ENCODE measurements at regions not wholly inside any gene's neighbourhood (a gene's known extent, or its start where the extent isn't known, plus 50 kb on each side); places are given as distances from the start of the nearest gene placed in this dataset.
"Not testable (repeated sequence)": the region's sequence is repeated elsewhere in the genome, so short reads cannot be mapped to it uniquely, and the experiment has no call there.

- peak in 1 of 2 experiments; percentile 6 for DNase-seq (ENCODE audit: low read depth in 1 of 2, low spot score in 1 of 2)
- in situ Hi-C loops (cut with HindIII; ENCODE audit: low pct_unique_long_range_greater_than_20kb, low sequenced_read_pairs), result not testable (repeated sequence)
Observed at GRCh38 chr4:49510238-49510637, 524.2 kb downstream of the CWH43 start.

GRCh38 chr4:49511353-49511752 is 525.3 kb downstream of the CWH43 start:
- in situ Hi-C loops (cut with HindIII; ENCODE audit: low pct_unique_long_range_greater_than_20kb, low sequenced_read_pairs), result not testable (repeated sequence)

DNA sequence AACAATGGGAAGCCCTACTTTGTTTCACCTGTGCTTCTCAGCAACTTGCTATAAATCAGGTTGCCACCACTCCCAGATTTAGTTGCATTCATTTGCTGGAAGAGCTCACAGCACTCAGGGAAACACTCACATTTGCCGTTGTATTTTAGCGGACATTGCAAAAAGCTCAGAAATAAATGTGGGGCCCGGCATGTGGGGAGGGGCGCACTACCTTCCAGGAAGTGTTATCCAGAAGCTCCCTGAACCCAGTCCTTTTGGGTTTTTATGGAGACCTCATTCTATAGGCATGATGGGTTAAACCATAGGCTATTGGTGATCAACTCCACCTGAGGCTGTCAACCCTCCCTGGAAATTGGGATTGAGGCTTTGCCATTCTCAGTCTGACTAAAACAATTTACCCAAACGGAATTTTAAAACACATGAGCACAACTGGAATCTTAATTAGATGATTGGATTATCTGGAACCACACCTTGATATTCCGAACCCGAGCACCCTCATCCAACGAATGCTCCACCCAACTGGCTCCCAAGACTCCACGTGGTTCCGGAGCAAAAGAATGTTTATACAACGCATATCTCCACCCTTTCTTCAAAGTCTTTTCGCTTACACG is 525.9 kb downstream of the CWH43 start:
- DNase-seq (ENCODE audit: low read depth in 1 of 2, low spot score in 1 of 2); in situ Hi-C loops (cut with HindIII; ENCODE audit: low pct_unique_long_range_greater_than_20kb, low sequenced_read_pairs): not testable (repeated sequence)

More at GRCh38 chr4:49511353-49511752, 525.3 kb downstream of the CWH43 start:
- DNase-seq (ENCODE audit: low read depth in 1 of 2, low spot score in 1 of 2), result not testable (repeated sequence)

- DNase-seq (ENCODE audit: low read depth in 1 of 2, low spot score in 1 of 2); in situ Hi-C loops (cut with HindIII; ENCODE audit: low pct_unique_long_range_greater_than_20kb, low sequenced_read_pairs): not testable (repeated sequence)
Observed at GRCh38 chr4:49512641-49513545, 526.8 kb downstream of the CWH43 start.

DNA sequence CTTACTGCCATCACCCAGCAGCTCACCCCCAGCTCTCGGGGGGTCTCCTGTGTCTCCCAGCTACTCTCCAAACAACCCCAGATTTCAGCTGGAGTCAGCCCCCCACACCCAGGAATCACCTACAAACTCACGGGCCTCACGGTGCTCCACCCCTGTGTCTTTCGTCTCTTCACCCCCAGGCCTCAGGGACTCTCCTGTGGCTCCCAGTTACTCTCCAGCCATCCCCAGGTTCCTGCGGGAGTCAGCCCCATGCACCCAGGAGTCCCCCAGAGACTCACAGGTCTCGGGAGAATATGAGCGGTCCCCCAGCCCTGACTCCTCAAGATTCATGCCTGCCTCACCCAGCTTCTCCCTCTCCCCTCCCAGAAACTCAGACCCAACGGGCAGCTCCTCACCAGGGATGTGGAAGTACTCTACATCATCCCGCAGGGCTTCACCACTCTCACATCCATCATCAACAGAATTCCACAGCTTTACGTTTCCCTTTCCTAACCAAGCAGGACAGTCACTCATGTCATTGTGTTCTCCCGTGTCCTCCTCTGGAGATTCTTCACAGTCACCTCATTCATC is 527.6 kb downstream of the CWH43 start:
- DNase-seq (ENCODE audit: low read depth in 1 of 2, low spot score in 1 of 2); in situ Hi-C loops (cut with HindIII; ENCODE audit: low pct_unique_long_range_greater_than_20kb, low sequenced_read_pairs): not testable (repeated sequence)

- in situ Hi-C loops (cut with HindIII; ENCODE audit: low pct_unique_long_range_greater_than_20kb, low sequenced_read_pairs); DNase-seq (ENCODE audit: low read depth in 1 of 2, low spot score in 1 of 2): not testable (repeated sequence)
Observed at GRCh38 chr4:49514171-49514699, 528.2 kb downstream of the CWH43 start.

DNA sequence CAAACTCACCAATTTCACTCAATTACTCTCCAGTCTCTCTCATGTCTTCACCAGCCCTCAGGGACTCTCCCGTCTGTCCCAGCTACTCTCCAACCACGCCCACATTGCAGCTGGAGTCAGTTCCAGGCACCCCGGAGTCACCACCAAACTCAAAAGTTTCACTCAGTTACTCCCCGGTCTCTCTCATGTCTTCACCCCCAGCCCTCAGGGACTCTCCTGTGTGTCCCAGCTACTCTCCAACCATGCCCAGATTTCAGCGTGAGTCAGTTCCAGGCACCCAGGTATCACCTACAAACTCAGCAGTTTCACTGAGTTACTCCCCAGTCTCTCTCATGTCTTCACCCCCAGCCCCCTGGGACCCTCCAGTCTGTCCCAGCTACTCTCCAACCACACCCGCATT is 528.8 kb downstream of the CWH43 start:
- DNase-seq (ENCODE audit: low read depth in 1 of 2, low spot score in 1 of 2); in situ Hi-C loops (cut with HindIII; ENCODE audit: low pct_unique_long_range_greater_than_20kb, low sequenced_read_pairs): not testable (repeated sequence)

DNA sequence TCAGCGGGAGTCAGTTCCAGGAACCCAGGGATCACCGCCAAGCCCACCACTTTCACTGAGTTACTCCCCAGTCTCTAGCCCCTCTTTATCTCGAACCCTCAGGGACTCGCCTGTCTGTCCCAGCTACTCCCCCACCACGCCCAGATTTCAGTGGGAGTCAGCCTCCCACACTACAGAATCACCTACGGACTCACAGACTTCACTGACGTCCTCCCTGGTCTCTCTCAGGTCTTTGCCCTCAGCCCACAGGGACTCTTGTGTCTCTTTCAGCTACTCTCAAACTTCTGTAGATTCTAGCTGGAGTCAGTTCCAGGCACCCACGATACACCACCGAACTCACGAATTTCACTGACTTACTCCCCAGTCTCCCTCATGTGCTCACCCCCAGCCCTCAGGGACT is 529.2 kb downstream of the CWH43 start:
- in situ Hi-C loops (cut with HindIII; ENCODE audit: low pct_unique_long_range_greater_than_20kb, low sequenced_read_pairs); DNase-seq (ENCODE audit: low read depth in 1 of 2, low spot score in 1 of 2): not testable (repeated sequence)

- in situ Hi-C loops (cut with HindIII; ENCODE audit: low pct_unique_long_range_greater_than_20kb, low sequenced_read_pairs); DNase-seq (ENCODE audit: low read depth in 1 of 2, low spot score in 1 of 2): not testable (repeated sequence)
Observed at GRCh38 chr4:49516096-49516495, 530.0 kb downstream of the CWH43 start.

DNA sequence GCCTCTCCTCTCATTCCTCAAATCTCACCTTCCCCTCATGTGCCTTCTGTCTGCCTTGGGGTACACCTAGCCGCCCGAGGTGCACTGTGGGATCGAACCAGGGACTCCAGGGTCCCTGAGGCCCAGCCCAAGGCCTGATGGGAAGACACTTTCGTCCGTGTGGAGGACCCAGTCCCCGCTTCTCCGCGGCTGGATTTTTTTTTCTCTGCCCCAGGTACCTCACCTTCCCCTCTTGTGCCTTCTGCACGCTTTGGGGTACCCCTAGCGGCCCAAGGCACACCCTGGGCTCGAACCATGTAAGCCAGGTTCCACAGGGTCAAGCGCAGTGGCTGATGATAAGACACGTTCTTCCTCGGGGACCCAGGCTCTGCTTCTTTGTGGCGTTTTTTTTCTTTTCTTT is 530.7 kb downstream of the CWH43 start:
- in situ Hi-C loops (cut with HindIII; ENCODE audit: low pct_unique_long_range_greater_than_20kb, low sequenced_read_pairs), result no loop called here
- no peak for TF ChIP-seq JUND (IDR thresholded peaks at IDR 0.05; ENCODE audit: low read depth)
- DNase-seq (ENCODE audit: low read depth in 1 of 2, low spot score in 1 of 2), result no peak

DNA sequence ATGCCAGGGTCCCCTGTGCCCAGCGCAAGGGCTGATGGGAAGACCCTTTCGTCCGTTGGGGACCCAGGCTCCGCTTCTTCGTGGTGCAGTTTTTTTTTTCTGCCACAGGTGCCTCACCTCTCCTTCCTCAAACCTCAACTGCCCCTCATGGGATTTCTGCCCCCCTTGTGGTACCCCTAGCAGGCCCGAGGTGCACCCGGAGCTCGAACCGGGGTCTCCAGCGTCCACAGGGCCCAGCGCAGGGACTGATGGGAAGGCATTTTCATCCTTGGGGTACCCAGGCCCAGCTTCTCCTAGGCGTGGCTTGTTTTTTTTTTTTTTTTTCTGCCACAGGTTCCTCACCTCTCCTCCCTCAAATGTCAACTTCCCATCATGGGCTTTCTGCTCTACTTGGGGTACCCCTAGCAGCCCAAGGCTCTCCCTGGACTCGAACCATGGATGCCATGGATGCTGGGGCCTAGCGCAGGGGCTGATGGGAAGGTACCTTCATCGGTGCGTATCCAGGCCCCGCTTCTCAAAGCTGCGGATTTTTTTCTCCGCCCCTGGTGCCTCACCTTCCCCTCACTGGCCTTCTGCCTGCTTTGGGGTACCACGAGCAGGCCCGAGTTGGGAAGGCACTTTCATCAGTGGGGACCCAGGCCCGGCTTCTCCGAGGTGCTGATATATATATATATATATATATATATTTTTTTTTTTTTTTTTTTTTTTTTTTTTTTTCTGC is 531.6 kb downstream of the CWH43 start:
- DNase-seq (ENCODE audit: low read depth in 1 of 2, low spot score in 1 of 2); in situ Hi-C loops (cut with HindIII; ENCODE audit: low pct_unique_long_range_greater_than_20kb, low sequenced_read_pairs): not testable (repeated sequence)

DNA sequence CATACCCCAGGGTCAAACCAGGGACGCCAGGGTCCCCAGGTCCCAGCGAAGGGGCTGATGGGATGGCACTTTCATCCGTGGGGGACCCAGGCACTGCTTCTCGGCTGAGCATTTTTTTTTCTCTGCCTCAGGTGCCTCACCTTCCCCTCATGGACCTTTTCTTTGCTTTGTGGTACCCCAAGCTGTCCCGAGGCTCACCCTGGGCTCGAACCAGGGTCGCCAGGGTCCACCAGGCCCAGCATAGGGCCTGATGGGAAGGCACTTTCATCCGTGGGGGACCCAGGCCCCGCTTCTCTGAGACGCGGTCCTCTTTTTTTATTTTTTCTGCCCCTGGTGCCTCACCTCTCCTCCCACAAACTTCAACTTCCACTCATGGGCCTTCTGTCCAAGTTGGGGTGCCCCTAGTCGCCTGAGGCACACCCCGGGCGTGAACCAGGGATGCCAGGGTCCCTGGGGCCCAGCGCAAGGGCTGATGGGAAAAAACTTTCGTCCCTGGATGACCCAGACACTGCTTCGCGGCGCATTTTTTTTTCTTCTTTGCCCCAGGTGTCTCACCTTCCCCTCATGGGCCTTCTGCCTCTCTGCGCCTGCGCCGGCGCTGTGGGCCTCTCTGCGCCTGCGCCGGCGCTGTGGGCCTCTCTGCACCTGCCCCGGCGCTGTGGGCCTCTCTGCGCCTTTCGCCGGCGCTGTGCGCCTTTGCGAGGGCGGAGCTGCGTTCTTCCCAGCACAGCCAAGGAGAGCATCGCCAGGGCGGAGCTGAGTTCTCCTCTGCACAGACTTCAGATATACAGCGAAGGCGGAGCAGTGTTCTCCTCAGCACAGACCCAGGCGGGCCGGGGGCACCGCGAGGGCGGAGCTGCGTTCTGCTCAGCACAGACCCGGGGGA is 533.3 kb downstream of the CWH43 start:
- DNase-seq (ENCODE audit: low read depth in 1 of 2, low spot score in 1 of 2); in situ Hi-C loops (cut with HindIII; ENCODE audit: low pct_unique_long_range_greater_than_20kb, low sequenced_read_pairs): not testable (repeated sequence)

- in situ Hi-C loops (cut with HindIII; ENCODE audit: low pct_unique_long_range_greater_than_20kb, low sequenced_read_pairs); DNase-seq (ENCODE audit: low read depth in 1 of 2, low spot score in 1 of 2): not testable (repeated sequence)
Observed at GRCh38 chr4:49523816-49524765, 538.0 kb downstream of the CWH43 start.

GRCh38 chr4:49558916-49559676 is 573.0 kb downstream of the CWH43 start:
- in situ Hi-C loops (cut with HindIII; ENCODE audit: low pct_unique_long_range_greater_than_20kb, low sequenced_read_pairs), result not testable (repeated sequence)

More at GRCh38 chr4:49558916-49559676, 573.0 kb downstream of the CWH43 start:
- DNase-seq (ENCODE audit: low read depth in 1 of 2, low spot score in 1 of 2), result not testable (repeated sequence)

Data from T47D (cell line).